ENCODE measurements at regions not wholly inside any gene's neighbourhood (a gene's known extent, or its start where the extent isn't known, plus 50 kb on each side); places are given as distances from the start of the nearest gene placed in this dataset.
"Not testable (repeated sequence)": the region's sequence is repeated elsewhere in the genome, so short reads cannot be mapped to it uniquely, and the experiment has no call there.

GRCh38 chr11:37984991-37985390, 1387.0 kb upstream of the RAG2 start:
- Histone ChIP-seq H3K79me2 (ENCODE audit: insufficient read depth) (no peaks in the 10 kb centered on the region), H3K4me2 (ENCODE audit: unreplicated experiment) (no peak overlapping the region), H3K36me3 (ENCODE audit: low read depth) (no peaks in the 10 kb centered on the region), H3K9ac (no peak overlapping the region), H3K4me3 (no peak overlapping the region), H3K9me3 (ENCODE audit: low read depth) (no peaks in the 10 kb centered on the region), H4K20me1 (ENCODE audit: insufficient read depth) (no peaks in the 10 kb centered on the region), H3K27ac (no peak overlapping the region), H2AFZ (no peak overlapping the region), H3K9me2 (ENCODE audit: insufficient read depth) (no peaks in the 10 kb centered on the region), H3F3A (ENCODE audit: insufficient read depth) (no peaks in the 10 kb centered on the region), H3K27me3 (replicated peaks; ENCODE audit: insufficient read depth) (no peaks in the 10 kb centered on the region), H3K4me1 (ENCODE audit: insufficient read depth) (no peaks in the 10 kb centered on the region)
- TF ChIP-seq EZH2phosphoT487 (IDR thresholded peaks at IDR 0.05; ENCODE audit: insufficient read depth, low read depth) (no peak), EZH2 (IDR thresholded peaks at IDR 0.05; ENCODE audit: insufficient read depth, poor library complexity, severe bottlenecking) (no peak)
- in situ Hi-C loops (cut with MboI) = no loop called here
- DNase-seq = no peak
- 0 to 5% methylated on average over 1 of the region's 1 CpG for WGBS, 2 experiments (ENCODE audit: low coverage in 1 of 2, low lambda C conversion rate in 2 of 2, missing lambda C conversion rate in 2 of 2)

- Histone ChIP-seq H3K9me2 (ENCODE audit: insufficient read depth) (no peaks in the 10 kb centered on the region), H3F3A (ENCODE audit: insufficient read depth) (no peaks in the 10 kb centered on the region), H2AFZ (no peak overlapping the region), H3K27ac (no peak overlapping the region), H3K79me2 (ENCODE audit: insufficient read depth) (no peaks in the 10 kb centered on the region), H4K20me1 (ENCODE audit: insufficient read depth) (no peaks in the 10 kb centered on the region), H3K9ac (no peak overlapping the region), H3K9me3 (ENCODE audit: low read depth) (peaks cover 5% of the 10 kb centered on the region), H3K27me3 (replicated peaks; ENCODE audit: insufficient read depth) (no peaks in the 10 kb centered on the region), H3K4me2 (ENCODE audit: unreplicated experiment) (no peak overlapping the region), H3K36me3 (ENCODE audit: low read depth) (no peaks in the 10 kb centered on the region), H3K4me1 (ENCODE audit: insufficient read depth) (no peaks in the 10 kb centered on the region), H3K4me3 (no peak overlapping the region)
- TF ChIP-seq EZH2phosphoT487 (IDR thresholded peaks at IDR 0.05; ENCODE audit: insufficient read depth, low read depth) (no peak), EZH2 (IDR thresholded peaks at IDR 0.05; ENCODE audit: insufficient read depth, poor library complexity, severe bottlenecking) (no peak)
- in situ Hi-C loops (cut with MboI) = no loop called here
- 0 to 3% methylated on average over 1 of the region's 1 CpG for WGBS, 2 experiments (ENCODE audit: low coverage in 1 of 2, low lambda C conversion rate in 2 of 2, missing lambda C conversion rate in 2 of 2)
- DNase-seq = no peak
These were observed 1380.6 kb upstream of the RAG2 start for GRCh38 chr11:37978647-37979046.

GRCh38 chr11:37973941-37974340, 1375.9 kb upstream of the RAG2 start:
- no peak overlapping the region for H3K27ac ChIP-seq
- no peaks in the 10 kb centered on the region for H3K36me3 ChIP-seq (ENCODE audit: low read depth)
- H3K27me3 ChIP-seq (replicated peaks; ENCODE audit: insufficient read depth) = no peaks in the 10 kb centered on the region
- in situ Hi-C loops (cut with MboI) = no loop called here
- H3K9me2 ChIP-seq (ENCODE audit: insufficient read depth) = no peaks in the 10 kb centered on the region
- TF ChIP-seq EZH2 (IDR thresholded peaks at IDR 0.05; ENCODE audit: insufficient read depth, poor library complexity, severe bottlenecking) (no peak), EZH2phosphoT487 (IDR thresholded peaks at IDR 0.05; ENCODE audit: insufficient read depth, low read depth) (no peak)
- H4K20me1 ChIP-seq (ENCODE audit: insufficient read depth) = no peaks in the 10 kb centered on the region
- H3F3A ChIP-seq (ENCODE audit: insufficient read depth) = no peaks in the 10 kb centered on the region
- no peak for DNase-seq
- 18 to 20% methylated on average over 2 of the region's 2 CpGs for WGBS, 2 experiments (ENCODE audit: low coverage in 1 of 2, low lambda C conversion rate in 2 of 2, missing lambda C conversion rate in 2 of 2)
- H3K9me3 ChIP-seq (ENCODE audit: low read depth) = peaks cover 3% of the 10 kb centered on the region
- no peak overlapping the region for H3K4me2 ChIP-seq (ENCODE audit: unreplicated experiment)
- H3K4me1 ChIP-seq (ENCODE audit: insufficient read depth) = no peaks in the 10 kb centered on the region
- H3K9ac ChIP-seq = no peak overlapping the region
- no peak overlapping the region for H2AFZ ChIP-seq
- H3K79me2 ChIP-seq (ENCODE audit: insufficient read depth) = no peaks in the 10 kb centered on the region
- no peak overlapping the region for H3K4me3 ChIP-seq

GRCh38 chr11:37972691-37973090, 1374.7 kb upstream of the RAG2 start:
- 5 to 6% methylated on average over 2 of the region's 2 CpGs for WGBS, 2 experiments (ENCODE audit: low coverage in 1 of 2, low lambda C conversion rate in 2 of 2, missing lambda C conversion rate in 2 of 2)
- no peaks in the 10 kb centered on the region for H3K9me2 ChIP-seq (ENCODE audit: insufficient read depth)
- no peaks in the 10 kb centered on the region for H3K27me3 ChIP-seq (replicated peaks; ENCODE audit: insufficient read depth)
- H3K36me3 ChIP-seq (ENCODE audit: low read depth) = no peaks in the 10 kb centered on the region
- in situ Hi-C loops (cut with MboI) = no loop called here
- H3K9ac ChIP-seq = no peak overlapping the region
- H2AFZ ChIP-seq = no peak overlapping the region
- no peak overlapping the region for H3K27ac ChIP-seq
- no peaks in the 10 kb centered on the region for H3K79me2 ChIP-seq (ENCODE audit: insufficient read depth)
- no peak overlapping the region for H3K4me2 ChIP-seq (ENCODE audit: unreplicated experiment)
- no peak for DNase-seq
- peaks cover 3% of the 10 kb centered on the region for H3K9me3 ChIP-seq (ENCODE audit: low read depth)
- no peaks in the 10 kb centered on the region for H3K4me1 ChIP-seq (ENCODE audit: insufficient read depth)
- TF ChIP-seq EZH2phosphoT487 (IDR thresholded peaks at IDR 0.05; ENCODE audit: insufficient read depth, low read depth) (no peak), EZH2 (IDR thresholded peaks at IDR 0.05; ENCODE audit: insufficient read depth, poor library complexity, severe bottlenecking) (no peak)
- H3K4me3 ChIP-seq = no peak overlapping the region
- no peaks in the 10 kb centered on the region for H3F3A ChIP-seq (ENCODE audit: insufficient read depth)
- H4K20me1 ChIP-seq (ENCODE audit: insufficient read depth) = no peaks in the 10 kb centered on the region

GRCh38 chr11:37969336-37969735, 1371.3 kb upstream of the RAG2 start:
- 34 to 41% methylated on average over 4 of the region's 4 CpGs for WGBS, 2 experiments (ENCODE audit: low coverage in 1 of 2, low lambda C conversion rate in 2 of 2, missing lambda C conversion rate in 2 of 2)
- in situ Hi-C loops (cut with MboI) = not testable (repeated sequence)

More at GRCh38 chr11:37969336-37969735, 1371.3 kb upstream of the RAG2 start:
- not testable (repeated sequence) for H3K79me2 ChIP-seq (ENCODE audit: insufficient read depth); H3K4me3 ChIP-seq; H3K9ac ChIP-seq; DNase-seq; H2AFZ ChIP-seq; H3K36me3 ChIP-seq (ENCODE audit: low read depth); H3K27me3 ChIP-seq (replicated peaks; ENCODE audit: insufficient read depth); H3K4me2 ChIP-seq (ENCODE audit: unreplicated experiment); H3K4me1 ChIP-seq (ENCODE audit: insufficient read depth); H4K20me1 ChIP-seq (ENCODE audit: insufficient read depth); H3K9me3 ChIP-seq (ENCODE audit: low read depth); H3K9me2 ChIP-seq (ENCODE audit: insufficient read depth); H3K27ac ChIP-seq; H3F3A ChIP-seq (ENCODE audit: insufficient read depth)

Measured in GM23248 (cell line).